H9 (cell line): ENCODE measurements at regions not wholly inside any gene's neighbourhood (a gene's known extent, or its start where the extent isn't known, plus 50 kb on each side); places are given as distances from the start of the nearest gene placed in this dataset.

Experiments used
- DNase-seq: peaks from one replicate; pipeline ENCODE4 v3.0.0-alpha.2; 2017
- H2AFZ ChIP-seq: one replicate; pipeline ENCODE4 v1.6.1; 2013; ENCODE audit warnings: mild to moderate bottlenecking, low read length, control low read depth, moderate library complexity
- H2AK5ac ChIP-seq: 2 replicates; pipeline ENCODE4 v1.6.1; 2013; ENCODE audit warnings: low read length, control low read depth, mixed read lengths; ENCODE audit not compliant: insufficient read length
- H2BK120ac ChIP-seq: one replicate; pipeline ENCODE4 v1.6.1; 2013; ENCODE audit warnings: low read depth, mild to moderate bottlenecking, low read length, control low read depth, inconsistent platforms; ENCODE audit not compliant: poor library complexity, severe bottlenecking
- H2BK12ac ChIP-seq: 2 replicates; pipeline ENCODE4 v1.6.1; 2013; ENCODE audit warnings: low read length, control low read depth, mixed read lengths, low read depth; ENCODE audit not compliant: insufficient read length
- H2BK15ac ChIP-seq: 2 replicates; pipeline ENCODE4 v1.6.1; 2013; ENCODE audit warnings: low read depth, low read length, control low read depth
- H2BK20ac ChIP-seq: one replicate; pipeline ENCODE4 v1.6.1; 2013; ENCODE audit warnings: low read depth, mild to moderate bottlenecking, low read length, control low read depth, inconsistent platforms; ENCODE audit not compliant: poor library complexity, severe bottlenecking
- H2BK5ac ChIP-seq: 2 replicates; pipeline ENCODE4 v1.6.1; 2013; ENCODE audit warnings: low read length, control low read depth, mixed read lengths; ENCODE audit not compliant: insufficient read length
- H3K14ac ChIP-seq: 2 replicates; pipeline ENCODE4 v1.6.1; 2013; ENCODE audit warnings: low read length, control low read depth; ENCODE audit not compliant: insufficient read depth
- H3K18ac ChIP-seq: 2 replicates; pipeline ENCODE4 v1.6.1; 2013; ENCODE audit warnings: low read depth, mild to moderate bottlenecking, mixed read lengths, low read length, control low read depth; ENCODE audit not compliant: insufficient read length
- H3K23ac ChIP-seq: 2 replicates; pipeline ENCODE4 v1.6.1; 2013; ENCODE audit warnings: low read length, control low read depth, mixed read lengths, low read depth; ENCODE audit not compliant: insufficient read length
- H3K23me2 ChIP-seq: 2 replicates; pipeline ENCODE4 v1.6.1; 2013; ENCODE audit warnings: low read depth, mild to moderate bottlenecking, mixed read lengths, low read length, control low read depth; ENCODE audit not compliant: insufficient read length, poor library complexity, severe bottlenecking
- H3K27ac ChIP-seq: 2 replicates; pipeline ENCODE4 v1.5.1; 2013; ENCODE audit warnings: low read length, control low read depth, mixed read lengths, low read depth; ENCODE audit not compliant: insufficient read length
- H3K27me3 ChIP-seq: 2 replicates; pipeline ENCODE4 v1.6.1; 2013; ENCODE audit warnings: low read length, control low read depth, inconsistent platforms; ENCODE audit not compliant: insufficient read depth
- H3K4ac ChIP-seq: 2 replicates; pipeline ENCODE4 v1.6.1; 2013; ENCODE audit warnings: low read depth, mild to moderate bottlenecking, control low read depth, inconsistent platforms, low read length, moderate library complexity
- H3K4me1 ChIP-seq: 2 replicates; pipeline ENCODE4 v1.6.1; 2013; ENCODE audit warnings: low read length, control low read depth, inconsistent platforms; ENCODE audit not compliant: insufficient read depth
- H3K4me2 ChIP-seq: 2 replicates; pipeline ENCODE4 v1.6.1; 2013; ENCODE audit warnings: low read length, control low read depth, mixed read lengths; ENCODE audit not compliant: insufficient read length, insufficient read depth
- H3K56ac ChIP-seq: 2 replicates; pipeline ENCODE4 v1.6.1; 2013; ENCODE audit warnings: low read depth, mild to moderate bottlenecking, mixed read lengths, low read length, control low read depth; ENCODE audit not compliant: insufficient read length
- H3K79me1 ChIP-seq: 2 replicates; pipeline ENCODE4 v1.6.1; 2013; ENCODE audit warnings: low read depth, mild to moderate bottlenecking, moderate library complexity, low read length, control low read depth, inconsistent platforms; ENCODE audit not compliant: insufficient read depth, poor library complexity, severe bottlenecking
- H3K79me2 ChIP-seq: 2 replicates; pipeline ENCODE4 v1.6.1; 2013; ENCODE audit warnings: low read length, control low read depth, inconsistent platforms; ENCODE audit not compliant: insufficient read depth
- H3K9ac ChIP-seq: 2 replicates; pipeline ENCODE4 v1.6.1; 2013; ENCODE audit warnings: low read length, control low read depth, mixed read lengths; ENCODE audit not compliant: insufficient read length; ENCODE audit errors: extremely low read depth
- H3K9me3 ChIP-seq: one replicate; pipeline ENCODE4 v1.6.1; 2013; ENCODE audit warnings: low read depth, low read length, inconsistent platforms; ENCODE audit not compliant: control insufficient read depth
- H3T11ph ChIP-seq: one replicate; pipeline ENCODE4 v1.6.1; 2013; ENCODE audit warnings: mild to moderate bottlenecking, low read length, control low read depth, inconsistent platforms
- H4K20me1 ChIP-seq: one replicate; pipeline ENCODE4 v1.6.1; 2013; ENCODE audit not compliant: control insufficient read depth, insufficient read length, insufficient read depth
- H4K5ac ChIP-seq: 2 replicates; pipeline ENCODE4 v1.6.1; 2013; ENCODE audit warnings: low read depth, mild to moderate bottlenecking, mixed read lengths, low read length, control low read depth; ENCODE audit not compliant: insufficient read length
- H4K8ac ChIP-seq: replicated peaks from 2 replicates; pipeline ENCODE4 v1.6.1; 2013; ENCODE audit warnings: low read length, control low read depth, mixed read lengths, low read depth; ENCODE audit not compliant: insufficient read length
- H4K91ac ChIP-seq: 2 replicates; pipeline ENCODE4 v1.6.1; 2013; ENCODE audit warnings: low read depth, mild to moderate bottlenecking, moderate library complexity, mixed read lengths, low read length, control low read depth; ENCODE audit not compliant: insufficient read length
- H3K27ac Mint-ChIP-seq, 3 experiments: 2 replicates in 2 of 3; 3 replicates in 1 of 3; pipeline ENCODE4 v1.8.0; 2020 to 2021; ENCODE audit warnings: mixed read lengths in 3 of 3, mild to moderate bottlenecking in 1 of 3, moderate library complexity in 1 of 3
- H3K27me3 Mint-ChIP-seq: 2 replicates; pipeline ENCODE4 v1.8.0; 2021; ENCODE audit warnings: low read depth, mild to moderate bottlenecking, moderate library complexity, mixed read lengths
- H3K36me3 Mint-ChIP-seq, 3 experiments: 2 replicates in 2 of 3; 3 replicates in 1 of 3; pipeline ENCODE4 v1.8.0; 2020 to 2021; ENCODE audit warnings: low read depth in 3 of 3, mixed read lengths in 3 of 3; ENCODE audit not compliant: insufficient read depth in 1 of 3
- H3K4me1 Mint-ChIP-seq, 2 experiments: 2 replicates each; pipeline ENCODE4 v1.8.0; 2020; ENCODE audit warnings: mixed read lengths in 2 of 2
- H3K4me3 Mint-ChIP-seq, 2 experiments: 2 replicates in 1 of 2; 3 replicates in 1 of 2; pipeline ENCODE4 v1.8.0; 2020 to 2021; ENCODE audit warnings: mild to moderate bottlenecking in 2 of 2, mixed read lengths in 2 of 2, moderate library complexity in 1 of 2
- H3K9me3 Mint-ChIP-seq, 2 experiments: 2 replicates in 1 of 2; 3 replicates in 1 of 2; pipeline ENCODE4 v1.8.0; 2020; ENCODE audit warnings: mild to moderate bottlenecking in 2 of 2, mixed read lengths in 2 of 2, moderate library complexity in 1 of 2
- CTCF ChIP-seq: fragments of 200-600 bp; sonication (generic); conservative IDR thresholded peaks from 3 replicates; pipeline ENCODE4 v1.8.0; 2021; ENCODE audit warnings: antibody characterized with exemption, mild to moderate bottlenecking
- WGBS: extraction: QIAGEN DNeasy Blood & Tissue Kit; methylation state at CpG from one replicate; pipeline ENCODE4 v1.1.7; 2013; ENCODE audit warnings: missing lambda C conversion rate, low lambda C conversion rate, mixed read lengths; ENCODE audit not compliant: insufficient read length; ENCODE audit errors: extremely low coverage; 5-methylcytosine and 5-hydroxymethylcytosine counted together

GRCh38 chrX:112163906-112164305 lies 81.3 kb upstream of the TRPC5 start:
- no peak overlapping the region for H4K91ac ChIP-seq
- H3K9me3 ChIP-seq, result no peaks in the 10 kb centered on the region
- H2BK20ac ChIP-seq, result no peak overlapping the region
- H4K5ac ChIP-seq, result no peak overlapping the region
- H3K79me1 ChIP-seq, result no peaks in the 10 kb centered on the region
- Mint-ChIP-seq H3K4me3 (no peak overlapping the region), H3K4me1 (peaks cover 48 to 56% of the 10 kb centered on the region in 2 experiments), H3K9me3 (no peaks in the 10 kb centered on the region), H3K27me3 (no peaks in the 10 kb centered on the region), H3K36me3 (no peaks in the 10 kb centered on the region), H3K27ac (no peak overlapping the region)
- H3K27ac ChIP-seq, result no peak overlapping the region
- no peak overlapping the region for H2AK5ac ChIP-seq
- TF ChIP-seq CTCF, result no peak
- peaks cover 13% of the 10 kb centered on the region for H3K4me1 ChIP-seq
- no peaks in the 10 kb centered on the region for H3K79me2 ChIP-seq
- DNase-seq, result no peak
- no peaks in the 10 kb centered on the region for H3K27me3 ChIP-seq
- no peak overlapping the region for H2BK120ac ChIP-seq
- H3T11ph ChIP-seq, result no peak overlapping the region
- H2BK12ac ChIP-seq, result no peak overlapping the region
- no peaks in the 10 kb centered on the region for H3K23me2 ChIP-seq
- no peak overlapping the region for H3K4me2 ChIP-seq
- no peak overlapping the region for H4K8ac ChIP-seq
- no peak overlapping the region for H3K14ac ChIP-seq
- H3K18ac ChIP-seq, result no peak overlapping the region
- no CpG with 5 or more reads among the region's 3 CpGs for WGBS
- H3K9ac ChIP-seq, result no peak overlapping the region
- H3K4ac ChIP-seq, result no peak overlapping the region
- no peak overlapping the region for H3K56ac ChIP-seq
- no peak overlapping the region for H2BK15ac ChIP-seq
- no peak overlapping the region for H3K23ac ChIP-seq
- no peak overlapping the region for H2BK5ac ChIP-seq
- H4K20me1 ChIP-seq, result no peaks in the 10 kb centered on the region
- H2AFZ ChIP-seq, result no peak overlapping the region
